ENCODE measurements at regions not wholly inside any gene's neighbourhood (a gene's known extent, or its start where the extent isn't known, plus 50 kb on each side); places are given as distances from the start of the nearest gene placed in this dataset.

GRCh38 chr4:106707776-106708463 lies 328.2 kb downstream of the DKK2 start:
- DNase-seq (ENCODE audit: low spot score), result no peak
- in situ Hi-C loops (cut with MboI; ENCODE audit: low sequenced_read_pairs, unreplicated experiment), result no loop called here
- no peak for TF ChIP-seq CTCF (IDR thresholded peaks at IDR 0.05; ENCODE audit: borderline replicate concordance, control extremely low read depth, extremely low read depth, insufficient read depth, missing control alignments)

GRCh38 chr4:106704253-106704870 lies 331.8 kb downstream of the DKK2 start:
- no peak for TF ChIP-seq CTCF (IDR thresholded peaks at IDR 0.05; ENCODE audit: borderline replicate concordance, control extremely low read depth, extremely low read depth, insufficient read depth, missing control alignments)
- DNase-seq (ENCODE audit: low spot score), result no peak
- in situ Hi-C loops (cut with MboI; ENCODE audit: low sequenced_read_pairs, unreplicated experiment), result no loop called here

GRCh38 chr4:106700321-106700720 lies 331.7 kb upstream of the GIMD1 start:
- in situ Hi-C loops (cut with MboI; ENCODE audit: low sequenced_read_pairs, unreplicated experiment), result no loop called here
- DNase-seq (ENCODE audit: low spot score), result no peak
- no peak for TF ChIP-seq CTCF (IDR thresholded peaks at IDR 0.05; ENCODE audit: borderline replicate concordance, control extremely low read depth, extremely low read depth, insufficient read depth, missing control alignments)

GRCh38 chr4:106698621-106699195 lies 330.1 kb upstream of the GIMD1 start:
- TF ChIP-seq CTCF (IDR thresholded peaks at IDR 0.05; ENCODE audit: borderline replicate concordance, control extremely low read depth, extremely low read depth, insufficient read depth, missing control alignments), result no peak

GRCh38 chr4:106695501-106696262 lies 327.1 kb upstream of the GIMD1 start:
- no peak for DNase-seq (ENCODE audit: low spot score)
- in situ Hi-C loops (cut with MboI; ENCODE audit: low sequenced_read_pairs, unreplicated experiment), result no loop called here
- no peak for TF ChIP-seq CTCF (IDR thresholded peaks at IDR 0.05; ENCODE audit: borderline replicate concordance, control extremely low read depth, extremely low read depth, insufficient read depth, missing control alignments)

More at GRCh38 chr4:106698621-106699195, 330.1 kb upstream of the GIMD1 start:
- in situ Hi-C loops (cut with MboI; ENCODE audit: low sequenced_read_pairs, unreplicated experiment), result no loop called here
- DNase-seq (ENCODE audit: low spot score), result no peak

GRCh38 chr4:106694232-106694631 lies 325.7 kb upstream of the GIMD1 start:
- no peak for TF ChIP-seq CTCF (IDR thresholded peaks at IDR 0.05; ENCODE audit: borderline replicate concordance, control extremely low read depth, extremely low read depth, insufficient read depth, missing control alignments)
- no peak for DNase-seq (ENCODE audit: low spot score)
- in situ Hi-C loops (cut with MboI; ENCODE audit: low sequenced_read_pairs, unreplicated experiment), result no loop called here

Measured in GM13976 (cell line).